IPS-20b (cell line): ENCODE measurements at regions not wholly inside any gene's neighbourhood (a gene's known extent, or its start where the extent isn't known, plus 50 kb on each side); places are given as distances from the start of the nearest gene placed in this dataset.

Experiments used
- H3K27ac ChIP-seq: one replicate; pipeline ENCODE4 v1.5.1; 2013; ENCODE audit warnings: low read length
- H3K27me3 ChIP-seq: 2 replicates; pipeline ENCODE4 v1.6.1; 2013; ENCODE audit warnings: mild to moderate bottlenecking, low read length, inconsistent platforms; ENCODE audit not compliant: insufficient read depth
- H3K36me3 ChIP-seq: 2 replicates; pipeline ENCODE4 v1.6.1; 2013; ENCODE audit warnings: low read depth, mild to moderate bottlenecking, inconsistent platforms, low read length, moderate library complexity; ENCODE audit not compliant: insufficient read depth
- H3K4me1 ChIP-seq: 2 replicates; pipeline ENCODE4 v1.6.1; 2013; ENCODE audit warnings: mild to moderate bottlenecking, control low read depth, inconsistent platforms, low read length, moderate library complexity; ENCODE audit not compliant: insufficient read depth
- H3K4me3 ChIP-seq: 2 replicates; pipeline ENCODE4 v1.5.1; 2013; ENCODE audit warnings: mild to moderate bottlenecking, low read length, inconsistent platforms
- H3K9ac ChIP-seq: 2 replicates; pipeline ENCODE4 v1.6.1; 2013; ENCODE audit warnings: low read depth, mild to moderate bottlenecking, inconsistent platforms, low read length, moderate library complexity
- H3K9me3 ChIP-seq: 2 replicates; pipeline ENCODE4 v1.6.1; 2013; ENCODE audit warnings: mild to moderate bottlenecking, low read depth, low read length, inconsistent platforms; ENCODE audit not compliant: insufficient read depth

DNA sequence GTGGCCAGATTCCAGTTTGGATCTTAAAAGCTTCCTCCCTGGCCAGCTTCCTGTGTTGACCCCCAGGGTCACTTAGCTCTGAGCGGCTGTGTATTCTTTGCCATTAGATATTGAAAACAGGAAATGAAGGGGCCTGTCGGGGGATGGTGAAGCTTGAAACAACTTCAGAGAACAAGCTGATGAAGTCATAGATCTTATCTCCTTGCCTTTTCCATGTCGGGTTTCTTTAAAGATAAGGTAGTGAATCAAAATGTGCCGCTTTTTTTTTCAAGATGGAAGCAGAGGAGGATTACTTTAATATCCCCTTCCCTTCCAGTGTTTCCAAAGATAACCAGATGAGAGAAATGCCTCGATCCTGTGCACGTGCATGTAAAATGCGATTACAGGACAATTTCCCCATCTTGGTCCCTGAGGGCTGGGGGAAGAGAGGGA lies 508.5 kb downstream of the MID1IP1 start:
- no peaks in the 10 kb centered on the region for H3K36me3 ChIP-seq
- H3K27me3 ChIP-seq, result no peaks in the 10 kb centered on the region
- H3K4me3 ChIP-seq, result no peak overlapping the region
- no peak overlapping the region for H3K9ac ChIP-seq
- no peaks in the 10 kb centered on the region for H3K9me3 ChIP-seq
- no peaks in the 10 kb centered on the region for H3K4me1 ChIP-seq
- H3K27ac ChIP-seq, result no peak overlapping the region

DNA sequence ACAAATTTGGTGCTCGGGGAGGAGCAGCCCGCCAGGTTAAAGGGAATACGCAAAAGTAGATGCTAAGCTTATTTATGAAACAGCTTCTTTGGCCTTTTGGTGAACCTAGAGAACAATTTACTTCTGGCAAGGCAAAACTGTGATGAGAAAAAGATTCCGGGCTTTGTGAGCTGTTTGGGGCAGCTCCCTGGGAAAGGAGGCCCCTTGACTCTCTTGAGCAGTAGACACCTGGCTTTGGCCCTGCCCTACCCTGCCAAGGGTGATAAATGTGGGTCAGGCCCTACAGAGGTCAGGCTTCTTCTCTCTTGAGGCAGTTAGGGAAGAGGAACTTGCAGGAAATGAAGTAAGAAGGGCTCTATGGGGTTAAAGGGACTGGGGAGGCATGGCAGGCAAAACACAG lies 509.6 kb downstream of the MID1IP1 start:
- no peak overlapping the region for H3K27ac ChIP-seq
- H3K4me1 ChIP-seq, result no peaks in the 10 kb centered on the region
- H3K9ac ChIP-seq, result no peak overlapping the region
- H3K4me3 ChIP-seq, result no peak overlapping the region
- no peaks in the 10 kb centered on the region for H3K36me3 ChIP-seq
- H3K9me3 ChIP-seq, result no peaks in the 10 kb centered on the region
- no peaks in the 10 kb centered on the region for H3K27me3 ChIP-seq

- Histone ChIP-seq H3K36me3 (no peaks in the 10 kb centered on the region), H3K27ac (no peak overlapping the region), H3K9me3 (no peaks in the 10 kb centered on the region), H3K4me3 (no peak overlapping the region), H3K27me3 (no peaks in the 10 kb centered on the region), H3K9ac (no peak overlapping the region), H3K4me1 (no peaks in the 10 kb centered on the region)
These were observed 510.4 kb downstream of the MID1IP1 start for GRCh38 chrX:39311646-39312045.

DNA sequence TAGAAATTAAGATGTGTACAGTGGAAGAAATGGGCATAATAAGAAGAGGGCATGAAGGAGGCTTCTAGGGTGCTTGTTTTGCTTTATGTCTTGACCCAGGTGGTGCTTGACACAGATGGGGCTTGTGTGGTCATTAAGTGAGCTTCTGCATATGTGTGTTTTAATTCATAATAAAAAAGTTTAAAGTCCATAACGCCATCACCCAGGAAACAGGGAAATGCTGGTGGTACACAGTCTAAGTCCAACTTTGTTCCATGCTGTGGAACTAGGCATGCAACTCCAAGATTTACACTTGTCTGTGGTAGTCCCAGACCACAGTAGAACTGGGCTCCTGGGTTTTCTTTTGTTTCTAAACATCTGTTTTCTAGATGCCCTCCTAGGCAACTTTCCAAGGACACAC lies 511.9 kb downstream of the MID1IP1 start:
- Histone ChIP-seq H3K4me3 (no peak overlapping the region), H3K9me3 (no peaks in the 10 kb centered on the region), H3K4me1 (no peaks in the 10 kb centered on the region), H3K27ac (no peak overlapping the region), H3K36me3 (no peaks in the 10 kb centered on the region), H3K9ac (no peak overlapping the region), H3K27me3 (no peaks in the 10 kb centered on the region)

GRCh38 chrX:39318506-39319343 lies 517.5 kb downstream of the MID1IP1 start:
- H3K9me3 ChIP-seq, result no peaks in the 10 kb centered on the region
- H3K4me3 ChIP-seq, result no peak overlapping the region
- no peak overlapping the region for H3K27ac ChIP-seq
- no peaks in the 10 kb centered on the region for H3K4me1 ChIP-seq
- H3K36me3 ChIP-seq, result no peaks in the 10 kb centered on the region
- no peak overlapping the region for H3K9ac ChIP-seq
- no peaks in the 10 kb centered on the region for H3K27me3 ChIP-seq

- H3K27ac ChIP-seq, result no peak overlapping the region
- H3K4me3 ChIP-seq, result no peak overlapping the region
- no peaks in the 10 kb centered on the region for H3K9me3 ChIP-seq
- no peak overlapping the region for H3K9ac ChIP-seq
- H3K27me3 ChIP-seq, result no peaks in the 10 kb centered on the region
- H3K4me1 ChIP-seq, result no peaks in the 10 kb centered on the region
- H3K36me3 ChIP-seq, result no peaks in the 10 kb centered on the region
These were observed 518.9 kb downstream of the MID1IP1 start for GRCh38 chrX:39320165-39320564.

DNA sequence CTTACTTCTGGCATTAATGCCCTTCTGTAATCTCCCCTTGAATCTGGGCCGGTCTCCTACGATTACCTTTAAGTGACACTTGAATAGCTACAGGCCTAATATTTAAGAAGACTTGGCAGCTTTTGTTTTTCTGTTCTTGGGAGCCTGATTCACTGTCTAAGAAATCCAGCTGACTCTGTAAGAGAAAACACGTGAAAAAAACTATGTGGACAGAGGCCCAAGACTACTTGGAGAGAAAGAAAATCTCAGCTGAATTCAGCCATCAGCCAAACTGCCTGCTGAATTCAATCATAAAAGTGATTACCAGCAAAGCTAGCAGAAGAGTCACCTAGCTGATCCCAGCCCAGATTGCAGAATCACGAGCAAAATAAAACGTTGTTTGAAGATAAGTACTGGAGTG lies 521.2 kb downstream of the MID1IP1 start:
- Histone ChIP-seq H3K9me3 (no peaks in the 10 kb centered on the region), H3K4me3 (no peak overlapping the region), H3K36me3 (no peaks in the 10 kb centered on the region), H3K27me3 (no peaks in the 10 kb centered on the region), H3K27ac (no peak overlapping the region), H3K4me1 (no peaks in the 10 kb centered on the region), H3K9ac (no peak overlapping the region)

DNA sequence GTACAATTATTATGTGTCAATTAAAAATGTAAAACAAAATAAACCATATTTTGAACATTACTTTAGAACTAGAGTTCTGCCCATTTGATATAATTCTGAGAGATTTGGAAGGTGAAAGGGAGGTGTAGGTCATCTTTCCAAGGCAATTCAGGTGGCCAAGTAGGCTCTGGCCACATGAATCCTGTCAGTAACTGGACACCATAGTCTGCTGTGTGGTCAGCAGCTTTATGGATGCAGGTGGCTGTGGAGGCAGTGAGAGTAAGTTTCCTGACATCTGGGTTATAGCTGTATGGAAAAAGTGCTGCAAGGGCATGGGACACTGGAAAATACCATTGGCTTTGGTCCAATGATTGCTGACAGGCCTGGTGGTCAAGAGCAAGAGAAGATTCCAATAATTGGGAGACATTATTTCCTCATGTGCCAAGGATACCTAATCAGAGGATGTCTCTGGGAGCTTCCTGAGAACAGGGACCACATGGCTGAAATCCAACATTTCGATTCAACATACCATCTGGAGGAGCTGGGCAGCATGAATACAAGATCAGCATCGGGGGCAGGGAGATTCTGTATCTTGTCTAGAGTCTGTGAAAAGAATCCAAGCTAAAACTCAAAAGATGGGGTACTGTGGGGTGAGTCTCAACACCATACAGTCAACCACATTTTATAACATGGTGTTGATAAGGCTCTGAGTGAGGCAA lies 523.1 kb downstream of the MID1IP1 start:
- Histone ChIP-seq H3K27me3 (no peaks in the 10 kb centered on the region), H3K9me3 (no peaks in the 10 kb centered on the region), H3K9ac (no peak overlapping the region), H3K4me1 (no peaks in the 10 kb centered on the region), H3K27ac (no peak overlapping the region), H3K4me3 (no peak overlapping the region), H3K36me3 (no peaks in the 10 kb centered on the region)

DNA sequence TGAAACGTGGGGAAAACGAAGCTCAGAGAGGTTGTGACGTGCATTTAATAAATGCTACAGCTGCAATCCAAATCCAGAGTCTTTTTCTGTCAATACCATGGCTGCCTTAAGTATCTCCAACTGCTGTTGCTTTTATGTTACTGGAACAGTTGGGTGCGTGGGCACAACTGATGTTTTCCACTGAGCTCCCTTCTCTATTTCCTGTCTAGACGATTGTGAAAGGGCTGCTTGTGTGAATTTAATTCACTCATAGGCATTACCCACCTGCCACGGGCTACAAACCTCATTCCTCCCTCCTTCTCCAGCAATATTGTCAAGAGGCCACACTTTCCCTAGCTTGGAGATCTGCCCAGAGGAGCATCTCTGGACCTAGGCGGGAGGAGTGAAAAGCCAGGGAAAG lies 526.0 kb downstream of the MID1IP1 start:
- no peak overlapping the region for H3K4me3 ChIP-seq
- H3K4me1 ChIP-seq, result no peaks in the 10 kb centered on the region
- H3K9ac ChIP-seq, result no peak overlapping the region
- H3K27me3 ChIP-seq, result no peaks in the 10 kb centered on the region
- no peaks in the 10 kb centered on the region for H3K9me3 ChIP-seq
- no peaks in the 10 kb centered on the region for H3K36me3 ChIP-seq
- no peak overlapping the region for H3K27ac ChIP-seq

GRCh38 chrX:39327705-39328104 lies 526.4 kb downstream of the MID1IP1 start:
- no peaks in the 10 kb centered on the region for H3K9me3 ChIP-seq
- no peaks in the 10 kb centered on the region for H3K27me3 ChIP-seq
- no peak overlapping the region for H3K4me3 ChIP-seq
- no peak overlapping the region for H3K9ac ChIP-seq
- H3K27ac ChIP-seq, result no peak overlapping the region
- no peaks in the 10 kb centered on the region for H3K4me1 ChIP-seq
- no peaks in the 10 kb centered on the region for H3K36me3 ChIP-seq

DNA sequence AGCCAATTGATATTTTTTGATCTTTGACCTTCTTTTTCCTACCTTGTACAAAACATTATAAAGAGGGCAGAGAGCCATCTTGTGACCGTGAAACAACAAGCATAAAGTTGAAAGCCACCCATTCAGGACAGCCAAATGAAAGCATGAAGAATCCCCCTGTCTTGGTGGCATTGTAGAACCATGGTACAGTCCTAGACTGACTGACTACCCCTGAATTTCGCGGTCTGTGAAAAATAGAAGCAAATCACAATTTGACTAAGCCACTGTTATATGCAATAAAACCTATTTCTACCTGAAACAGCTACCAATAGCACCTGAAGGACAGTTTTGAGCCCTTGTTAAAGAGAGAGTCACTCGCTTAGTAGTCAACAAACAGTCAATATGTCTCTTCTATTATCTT lies 527.4 kb downstream of the MID1IP1 start:
- H3K9ac ChIP-seq, result no peak overlapping the region
- H3K27ac ChIP-seq, result no peak overlapping the region
- no peaks in the 10 kb centered on the region for H3K4me1 ChIP-seq
- no peaks in the 10 kb centered on the region for H3K36me3 ChIP-seq
- H3K27me3 ChIP-seq, result no peaks in the 10 kb centered on the region
- no peak overlapping the region for H3K4me3 ChIP-seq
- no peaks in the 10 kb centered on the region for H3K9me3 ChIP-seq

- Histone ChIP-seq H3K9ac (no peak overlapping the region), H3K4me3 (no peak overlapping the region), H3K27me3 (no peaks in the 10 kb centered on the region), H3K9me3 (no peaks in the 10 kb centered on the region), H3K36me3 (no peaks in the 10 kb centered on the region), H3K4me1 (no peaks in the 10 kb centered on the region), H3K27ac (no peak overlapping the region)
These were observed 529.9 kb downstream of the MID1IP1 start for GRCh38 chrX:39331082-39331704.
